GM13976 (cell line): ENCODE measurements at regions not wholly inside any gene's neighbourhood (a gene's known extent, or its start where the extent isn't known, plus 50 kb on each side); places are given as distances from the start of the nearest gene placed in this dataset.
A peak's percentile ranks its signal among the peaks of the same experiment; 100 is the strongest.

Experiments used
- DNase-seq: peaks from one replicate; pipeline ENCODE4 v3.0.0; 2012; ENCODE audit warnings: low spot score
- in situ Hi-C: fragments of 300-500 bp; cut with MboI; formaldehyde crosslinking; loops from one replicate; pipeline ENCODE4 v1.12.0; 2022; ENCODE audit warnings: low sequenced_read_pairs, mixed read lengths, inconsistent platforms; ENCODE audit not compliant: unreplicated experiment
- TF ChIP-seq, protein P1 (sequence below): IDR thresholded peaks from 2 replicates; pipeline ENCODE4 v1.5.1; 2012; ENCODE audit warnings: borderline replicate concordance, mild to moderate bottlenecking; ENCODE audit not compliant: insufficient read depth; ENCODE audit errors: extremely low read depth, missing control alignments, control extremely low read depth

DNA sequence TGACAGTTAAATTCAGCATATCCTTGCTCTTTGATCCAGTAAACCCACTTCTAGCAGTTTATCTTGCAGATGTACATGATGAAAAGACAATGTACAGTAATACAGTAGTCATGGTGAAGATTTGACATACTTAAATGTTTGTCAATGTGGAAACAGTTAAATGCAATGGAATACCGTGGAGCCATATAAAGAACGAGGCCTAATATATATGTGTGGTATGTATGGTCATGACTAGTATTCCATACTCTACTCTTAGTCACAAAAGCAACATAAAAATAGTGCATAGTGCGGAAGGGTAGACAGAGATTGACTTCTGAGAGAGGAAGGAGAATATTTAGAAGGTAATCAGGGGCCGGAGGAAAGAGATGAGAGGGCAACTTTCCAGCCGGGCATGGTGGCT is 70.7 kb upstream of the ARMC2 start:
- TF ChIP-seq, protein P1, sequence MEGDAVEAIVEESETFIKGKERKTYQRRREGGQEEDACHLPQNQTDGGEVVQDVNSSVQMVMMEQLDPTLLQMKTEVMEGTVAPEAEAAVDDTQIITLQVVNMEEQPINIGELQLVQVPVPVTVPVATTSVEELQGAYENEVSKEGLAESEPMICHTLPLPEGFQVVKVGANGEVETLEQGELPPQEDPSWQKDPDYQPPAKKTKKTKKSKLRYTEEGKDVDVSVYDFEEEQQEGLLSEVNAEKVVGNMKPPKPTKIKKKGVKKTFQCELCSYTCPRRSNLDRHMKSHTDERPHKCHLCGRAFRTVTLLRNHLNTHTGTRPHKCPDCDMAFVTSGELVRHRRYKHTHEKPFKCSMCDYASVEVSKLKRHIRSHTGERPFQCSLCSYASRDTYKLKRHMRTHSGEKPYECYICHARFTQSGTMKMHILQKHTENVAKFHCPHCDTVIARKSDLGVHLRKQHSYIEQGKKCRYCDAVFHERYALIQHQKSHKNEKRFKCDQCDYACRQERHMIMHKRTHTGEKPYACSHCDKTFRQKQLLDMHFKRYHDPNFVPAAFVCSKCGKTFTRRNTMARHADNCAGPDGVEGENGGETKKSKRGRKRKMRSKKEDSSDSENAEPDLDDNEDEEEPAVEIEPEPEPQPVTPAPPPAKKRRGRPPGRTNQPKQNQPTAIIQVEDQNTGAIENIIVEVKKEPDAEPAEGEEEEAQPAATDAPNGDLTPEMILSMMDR = no peak
- DNase-seq = no peak
- in situ Hi-C loops = no loop called here

DNA sequence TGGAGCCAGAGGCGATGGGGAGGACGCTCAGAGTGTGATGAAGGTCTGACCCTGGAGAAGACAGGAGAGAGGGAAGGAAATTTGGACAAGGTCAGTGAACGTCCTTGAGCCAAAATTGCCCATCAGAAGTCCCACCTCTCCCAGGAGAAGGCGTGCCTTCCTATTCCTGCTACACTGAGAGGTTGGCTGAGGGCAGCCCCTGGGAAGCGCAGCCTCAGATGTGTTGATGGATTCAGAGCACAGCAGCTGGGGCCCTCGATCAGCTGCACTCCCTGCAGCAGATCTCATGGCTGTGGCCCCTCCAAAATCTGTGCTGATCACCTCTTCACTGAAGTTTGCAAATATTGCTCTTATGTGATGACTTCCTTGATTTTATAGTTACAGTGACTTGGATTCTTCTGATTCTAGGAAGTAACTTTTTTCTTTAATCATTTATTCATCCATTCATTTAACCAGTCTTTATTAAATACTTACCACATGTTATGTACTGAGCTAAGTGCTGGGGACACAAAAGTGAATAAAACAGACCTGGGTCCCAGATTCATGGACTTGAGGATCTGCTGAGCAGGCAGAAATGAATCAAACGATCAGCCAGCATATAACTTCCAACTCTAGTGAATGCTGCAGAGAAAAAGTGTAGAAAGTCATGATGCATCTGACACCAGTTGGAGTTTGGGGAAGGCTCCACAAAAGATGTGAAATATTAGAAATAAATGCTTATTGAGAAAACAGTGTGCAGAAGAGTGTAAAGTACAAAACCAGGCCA is 69.6 kb upstream of the ARMC2 start:
- in situ Hi-C loops = no loop called here
- DNase-seq = no peak
- TF ChIP-seq, protein P1 = no peak

DNA sequence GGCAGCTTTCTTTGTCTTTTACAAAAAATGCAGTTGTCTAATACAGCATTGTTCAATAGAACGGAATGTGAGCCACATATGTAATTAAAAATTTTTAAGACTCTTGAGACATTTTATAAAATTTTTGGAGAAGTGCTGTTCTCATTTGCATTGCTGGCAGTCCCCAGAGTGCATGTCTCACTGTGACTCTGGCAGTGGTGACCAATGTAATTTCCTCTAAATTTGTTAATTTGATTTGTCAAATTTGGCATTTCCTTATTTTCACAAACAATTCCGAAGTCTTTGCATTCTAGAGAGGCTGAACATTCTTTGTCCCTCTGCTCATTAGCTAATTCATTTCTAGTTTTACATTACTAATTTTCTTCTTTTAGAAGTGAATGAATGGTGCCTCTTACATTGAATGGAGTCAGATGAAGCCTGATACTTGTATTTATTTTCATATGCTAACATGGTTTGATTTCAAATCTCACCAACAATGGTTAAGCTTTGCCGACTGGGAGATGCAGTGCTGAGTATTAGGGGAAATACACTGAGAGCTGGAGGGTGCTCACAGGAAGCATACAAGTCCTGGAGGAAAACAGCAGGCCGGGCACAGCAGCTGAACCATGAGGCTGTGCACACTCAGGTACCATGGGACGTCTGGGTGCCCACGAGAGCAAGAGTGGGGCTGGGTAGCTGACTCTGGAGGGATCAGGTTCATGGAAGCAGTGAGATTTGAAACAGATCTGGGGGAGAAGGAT is 68.5 kb upstream of the ARMC2 start:
- no peak for DNase-seq
- TF ChIP-seq, protein P1 = no peak
- in situ Hi-C loops = no loop called here

DNA sequence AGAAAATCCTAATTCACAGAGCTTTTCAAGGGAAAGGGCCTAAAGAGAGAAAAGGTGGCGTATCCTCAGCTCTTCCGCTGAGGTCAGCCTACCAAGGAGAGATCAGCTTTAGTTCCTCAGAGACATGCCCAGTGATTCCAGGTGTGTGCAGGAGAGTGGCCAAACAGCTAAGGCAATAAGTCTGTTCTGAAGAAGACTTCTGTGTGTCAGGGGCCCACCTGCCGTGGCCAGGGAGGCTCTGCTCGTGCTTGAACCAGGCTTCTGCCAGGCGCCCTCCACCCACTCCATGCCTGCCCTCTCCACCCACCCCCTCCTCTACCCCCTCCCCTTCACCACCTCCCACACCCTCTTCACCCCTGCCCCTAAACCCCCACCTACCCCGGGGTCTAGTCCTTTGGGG is 67.4 kb upstream of the ARMC2 start:
- in situ Hi-C loops = no loop called here
- no peak for DNase-seq
- TF ChIP-seq, protein P1 = no peak

DNA sequence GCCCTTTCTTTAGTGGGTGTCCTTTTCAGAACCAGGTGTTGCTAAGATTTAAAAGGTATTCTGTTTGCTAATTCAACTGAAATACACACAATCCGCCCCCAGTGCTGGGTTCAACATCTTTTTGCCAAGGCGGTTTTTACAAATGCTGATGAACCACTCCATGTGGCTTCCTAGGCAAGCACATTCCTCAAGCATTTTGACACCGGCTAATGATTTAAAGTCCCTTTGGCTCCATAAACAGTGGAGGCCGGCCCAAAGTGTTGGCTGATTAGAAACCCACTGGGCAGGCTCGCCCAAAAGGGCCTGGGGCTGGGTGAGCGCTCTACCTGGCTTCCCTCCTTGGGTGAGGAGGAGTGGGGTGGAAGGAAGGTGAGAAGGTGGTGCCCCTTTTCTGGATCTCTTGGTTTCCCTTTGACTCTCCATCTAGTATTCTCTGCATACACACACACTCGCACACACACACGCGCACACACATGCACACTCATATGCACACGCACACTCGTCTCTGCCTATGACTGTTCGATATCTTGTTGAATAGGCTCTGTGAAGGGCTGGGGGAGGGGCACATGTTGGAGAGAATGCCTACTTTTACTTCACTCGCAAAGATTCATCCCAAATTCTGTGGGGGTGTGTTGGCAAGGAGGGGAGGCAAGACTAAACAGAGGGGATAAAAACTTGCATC is 66.7 kb upstream of the ARMC2 start:
- TF ChIP-seq, protein P1 = no peak
- no peak for DNase-seq
- in situ Hi-C loops = no loop called here

DNA sequence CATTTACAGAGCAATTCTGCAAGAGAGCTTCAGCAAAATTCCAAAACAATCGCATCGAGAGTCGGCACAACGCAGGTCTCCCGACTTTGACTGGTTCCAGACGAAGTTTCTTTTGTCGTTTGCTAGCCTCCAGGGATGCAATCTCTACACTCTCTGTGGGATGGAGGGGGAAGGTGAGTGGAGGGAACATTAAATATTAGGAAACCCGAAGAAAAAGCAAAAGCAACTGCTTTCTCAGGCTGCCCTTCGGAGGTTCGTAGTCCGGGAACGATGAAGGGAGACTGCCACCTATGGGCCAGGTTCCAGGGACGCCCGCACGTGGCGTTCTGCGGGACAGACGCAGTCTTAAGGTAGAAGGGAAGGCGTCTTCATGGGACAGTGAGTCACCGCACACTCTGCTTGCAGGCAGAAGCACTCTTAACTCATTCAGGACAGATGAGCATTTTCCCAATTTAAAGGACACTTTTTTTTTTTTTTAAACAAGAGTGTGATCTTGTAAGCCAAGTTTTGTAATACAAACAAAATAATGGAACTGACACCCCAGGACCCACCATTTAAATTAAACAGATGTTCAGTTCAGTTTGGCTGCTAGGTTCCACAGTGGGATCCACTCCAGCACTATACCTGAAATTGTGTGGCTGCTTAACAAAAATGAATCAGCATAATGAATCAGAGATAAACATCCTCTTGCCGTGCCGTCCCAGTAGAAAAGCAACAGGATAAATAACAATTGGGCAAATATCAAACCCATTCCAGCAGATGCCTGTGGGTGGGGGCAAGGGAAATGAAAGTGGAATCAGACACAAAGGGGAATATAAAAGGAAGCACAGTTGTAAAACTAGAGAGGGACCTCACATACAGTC is 65.8 kb upstream of the ARMC2 start:
- peak; percentile 83 for DNase-seq
- in situ Hi-C loops = no loop called here
- TF ChIP-seq, protein P1 = peak; percentile 63
